Left forelimb (tissue), 1 donor: ENCODE measurements at regions not wholly inside any gene's neighbourhood (a gene's known extent, or its start where the extent isn't known, plus 50 kb on each side); places are given as distances from the start of the nearest gene placed in this dataset.

Experiments used
- DNase-seq: peaks from one replicate; pipeline ENCODE4 v3.0.0-alpha.2; 2018; ENCODE audit warnings: low spot score

DNA sequence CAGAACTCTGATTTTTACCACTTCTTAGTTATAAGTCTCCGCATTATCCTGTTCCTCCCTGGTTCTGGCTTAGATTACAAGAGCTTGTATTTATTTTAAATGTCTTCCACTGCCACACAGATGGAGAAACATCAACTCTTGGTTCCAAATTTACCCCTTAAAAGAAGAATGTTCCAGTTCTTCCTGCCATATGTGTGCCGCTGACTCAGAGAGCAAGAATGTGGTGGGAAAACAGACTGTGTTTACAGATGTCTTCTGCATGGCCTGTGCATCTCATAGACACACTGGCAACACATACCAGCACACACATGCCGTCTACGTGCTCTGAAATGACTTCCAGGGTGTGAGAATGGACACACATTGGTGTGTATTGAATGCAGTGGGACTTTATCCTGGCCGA, 383.0 kb downstream of the LRIG3 start:
- DNase-seq: no peak

DNA sequence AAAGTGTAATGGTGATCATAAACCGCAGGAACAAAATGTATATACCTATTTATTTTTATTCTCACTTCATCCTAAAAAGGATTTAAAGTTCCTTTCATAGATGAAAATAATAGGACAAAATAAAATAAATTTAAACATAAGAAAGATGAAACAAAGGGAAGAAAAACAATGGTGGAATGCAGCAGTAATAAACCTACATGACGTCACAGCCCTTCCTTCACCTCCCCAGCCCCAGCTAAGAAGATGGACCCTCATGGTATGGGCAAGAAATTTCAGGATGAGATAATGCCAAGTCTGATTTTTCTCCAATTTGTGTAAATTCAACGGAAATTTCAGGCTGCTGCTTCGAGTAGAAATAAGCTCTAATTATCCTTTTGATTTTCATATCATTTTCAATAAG, 381.0 kb downstream of the LRIG3 start:
- no peak for DNase-seq

DNA sequence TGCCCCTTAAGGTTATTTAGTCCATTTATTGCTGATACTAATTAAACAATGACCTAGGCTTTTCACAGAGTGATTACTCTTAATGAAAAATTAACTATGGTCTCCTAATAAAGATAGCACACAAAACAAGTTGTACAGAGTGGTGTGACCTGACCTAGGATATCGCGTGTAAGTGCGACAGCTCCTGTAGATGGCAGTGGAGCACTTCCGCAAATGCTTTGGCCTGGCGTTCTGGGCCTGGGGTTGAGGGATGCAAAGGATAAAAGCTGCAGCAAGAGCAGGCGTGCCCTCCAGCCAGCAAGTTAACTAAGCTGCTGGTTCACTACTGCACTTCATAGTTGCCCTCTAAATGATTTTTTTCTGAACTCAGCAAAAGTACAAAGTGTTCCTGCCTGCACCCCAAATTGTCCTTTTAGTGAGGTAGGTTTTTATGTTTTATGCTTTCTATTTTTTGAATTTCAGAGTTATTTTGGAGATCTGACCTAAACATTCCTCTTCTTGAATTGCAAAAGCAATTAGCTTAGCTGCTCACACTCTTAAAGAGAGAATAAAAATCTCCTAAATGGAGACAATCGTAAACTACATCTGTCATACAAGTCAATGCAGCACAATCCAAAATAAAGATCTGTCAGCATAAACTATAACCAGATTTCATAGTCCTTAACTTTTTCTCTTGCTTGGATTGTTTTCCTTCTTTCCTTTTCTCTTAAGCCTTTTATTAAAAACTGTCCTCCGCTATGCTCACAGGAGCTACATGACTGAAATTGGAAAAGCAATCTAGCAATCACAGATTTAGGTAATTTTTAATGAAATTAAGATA, 379.6 kb downstream of the LRIG3 start:
- peak; percentile 84 for DNase-seq

DNA sequence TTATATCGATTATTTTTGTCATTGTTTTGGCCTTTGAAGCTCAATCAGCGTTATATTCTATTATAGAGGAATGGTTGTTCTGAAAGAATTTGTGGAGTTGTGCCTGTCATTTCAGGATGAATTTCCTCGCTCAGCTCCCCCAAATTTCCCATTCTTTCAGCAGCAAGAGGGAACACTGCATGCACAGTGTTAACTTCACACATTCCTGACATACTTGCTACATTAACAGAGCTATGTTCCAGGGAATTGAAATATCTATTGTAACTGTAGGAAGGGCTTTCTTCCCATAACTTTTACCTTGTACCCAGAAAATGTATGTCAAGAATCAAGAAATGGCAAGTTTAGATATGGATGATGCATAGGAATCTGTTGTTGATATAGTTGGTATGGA, 379.0 kb downstream of the LRIG3 start:
- DNase-seq: no peak

DNA sequence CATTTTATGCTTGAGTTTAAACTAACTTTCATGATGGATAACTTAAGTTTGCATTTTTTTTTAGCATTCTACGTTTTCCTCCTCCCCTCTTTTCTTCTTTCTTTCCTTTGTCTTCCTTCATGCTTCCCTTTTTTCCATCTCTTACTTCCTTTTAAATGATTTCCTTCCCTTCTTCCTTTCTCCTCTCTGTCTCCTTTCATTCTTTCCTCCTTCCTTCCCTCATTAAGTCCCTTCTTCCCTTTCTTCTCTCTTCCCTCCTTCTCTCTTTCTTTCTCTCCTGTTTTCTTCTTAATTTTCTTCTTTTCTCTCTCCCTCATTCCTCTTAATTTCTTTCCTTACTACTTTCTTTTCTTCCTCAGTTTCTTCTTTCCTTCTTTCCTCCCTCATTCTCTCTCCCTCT, 376.0 kb downstream of the LRIG3 start:
- no peak for DNase-seq

DNA sequence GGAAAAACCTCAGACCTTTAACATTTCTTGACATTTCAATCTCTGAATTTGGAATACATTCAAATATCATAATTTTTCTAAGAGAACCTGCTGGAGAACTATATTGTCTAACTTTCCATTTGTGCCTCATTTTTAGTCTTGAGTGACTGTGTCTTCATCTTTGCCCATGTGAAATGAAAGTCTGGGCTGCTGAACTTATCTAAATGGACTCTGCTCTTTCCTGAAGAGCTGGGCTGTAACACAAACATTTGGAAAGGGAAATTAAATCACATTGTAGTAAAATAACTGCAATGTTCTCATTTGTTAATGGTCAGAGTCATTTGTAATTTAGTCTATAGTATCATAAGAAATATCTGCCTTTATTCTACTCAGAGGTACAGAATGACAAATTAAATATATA, 373.1 kb downstream of the LRIG3 start:
- DNase-seq: no peak

DNA sequence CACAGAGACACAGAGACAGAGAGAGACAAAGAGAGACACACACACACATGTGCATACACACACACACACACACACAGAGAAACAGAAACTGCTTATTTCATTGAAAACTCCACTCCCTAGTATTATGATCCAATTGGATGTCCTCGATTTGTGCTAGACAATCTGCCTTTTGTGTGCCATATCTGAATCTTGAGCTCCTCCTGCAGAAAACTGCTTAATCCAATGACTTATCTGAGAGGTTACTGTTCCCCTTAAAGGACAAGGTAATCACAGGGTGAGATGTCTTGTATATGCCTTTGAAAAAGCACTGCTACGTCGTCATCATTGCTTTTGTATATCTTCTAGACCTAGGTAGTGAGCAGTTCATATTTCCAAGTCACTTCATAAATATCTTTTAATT, 371.5 kb downstream of the LRIG3 start:
- DNase-seq: no peak

DNA sequence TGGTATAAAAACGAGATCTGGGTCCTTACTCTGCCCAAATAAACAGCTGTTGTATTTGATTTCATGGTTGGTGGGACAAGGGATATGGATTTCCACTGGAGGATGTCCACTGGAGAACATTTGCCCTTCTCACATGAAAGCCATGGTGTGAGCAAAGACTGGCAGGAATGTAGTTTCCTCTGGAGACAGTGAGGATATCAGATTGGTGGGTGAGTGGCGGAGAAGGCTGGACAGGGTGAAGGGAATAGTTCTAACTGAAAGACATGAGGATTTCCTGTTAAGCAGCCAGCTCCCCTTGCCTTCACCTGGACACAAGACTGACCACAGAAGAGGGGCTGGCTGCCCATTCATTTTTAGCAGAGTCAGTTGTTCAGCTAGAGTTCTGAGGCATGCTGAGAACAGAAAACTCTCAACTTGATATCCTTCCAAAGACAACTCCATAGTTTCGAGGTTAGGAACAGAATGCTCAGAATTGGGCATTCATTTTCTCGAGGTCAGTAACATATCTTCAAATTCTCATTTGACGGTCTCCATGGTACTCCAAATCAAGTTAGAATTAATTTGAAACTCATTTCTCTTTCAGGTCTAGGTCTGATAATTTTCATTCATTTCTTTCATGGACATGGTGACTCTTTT, 365.7 kb downstream of the LRIG3 start:
- DNase-seq: no peak

DNA sequence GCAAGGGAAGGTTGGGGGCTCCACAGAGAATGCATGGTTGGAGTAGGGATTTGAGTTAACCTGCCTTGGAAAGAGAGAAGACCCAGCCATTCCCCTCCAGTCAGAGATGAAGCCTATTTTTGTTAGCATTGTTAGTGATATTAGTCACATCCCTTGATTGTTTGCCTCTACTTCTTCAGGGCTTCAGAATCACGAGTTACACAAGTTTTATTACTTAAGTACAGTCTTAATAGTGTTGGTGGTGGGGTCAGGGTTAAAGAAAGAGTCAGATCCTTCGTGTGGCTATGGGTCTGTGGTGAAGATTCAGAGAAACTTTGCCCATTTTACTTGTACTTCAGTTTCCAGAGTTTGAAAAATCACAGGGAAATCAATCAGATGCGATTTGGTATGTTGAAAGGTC, 363.1 kb downstream of the LRIG3 start:
- no peak for DNase-seq

DNA sequence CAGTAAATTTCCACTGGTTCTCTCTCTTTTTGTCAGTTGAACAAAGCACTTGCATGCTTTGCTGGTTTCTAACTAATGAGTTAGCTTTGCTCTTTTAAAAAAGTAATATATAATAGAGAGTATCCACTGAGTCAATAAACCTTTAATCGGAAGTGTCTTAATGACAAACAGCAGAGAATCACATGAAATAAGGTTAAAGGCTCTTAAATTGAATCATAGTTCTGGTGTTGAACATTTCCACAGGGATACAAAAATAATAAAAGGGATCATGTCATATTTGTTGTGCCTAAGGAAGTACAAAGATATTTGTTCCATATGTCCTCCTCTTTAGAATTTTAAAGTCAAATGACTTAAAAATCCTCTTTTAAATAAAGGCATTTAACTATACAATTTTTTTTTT, 362.6 kb downstream of the LRIG3 start:
- DNase-seq: no peak

DNA sequence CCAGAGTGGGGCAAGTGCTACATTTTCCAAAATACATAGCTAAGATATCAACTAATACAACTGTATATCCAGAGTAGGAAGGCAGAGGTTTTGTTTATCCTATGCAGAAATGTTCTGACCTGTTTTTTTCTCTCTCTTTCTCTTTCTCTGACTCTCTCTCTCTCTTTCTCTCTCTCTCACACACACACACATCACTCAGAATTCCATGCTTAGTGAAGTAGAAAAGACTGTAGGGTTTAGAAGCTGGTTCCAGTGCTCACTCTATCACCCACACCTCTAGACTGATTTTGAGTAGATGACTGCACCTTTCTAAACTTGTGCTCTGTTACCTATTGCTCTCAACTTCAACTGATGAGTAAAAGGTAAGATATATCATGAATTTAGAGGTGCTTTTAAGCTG, 356.7 kb downstream of the LRIG3 start:
- DNase-seq: no peak

DNA sequence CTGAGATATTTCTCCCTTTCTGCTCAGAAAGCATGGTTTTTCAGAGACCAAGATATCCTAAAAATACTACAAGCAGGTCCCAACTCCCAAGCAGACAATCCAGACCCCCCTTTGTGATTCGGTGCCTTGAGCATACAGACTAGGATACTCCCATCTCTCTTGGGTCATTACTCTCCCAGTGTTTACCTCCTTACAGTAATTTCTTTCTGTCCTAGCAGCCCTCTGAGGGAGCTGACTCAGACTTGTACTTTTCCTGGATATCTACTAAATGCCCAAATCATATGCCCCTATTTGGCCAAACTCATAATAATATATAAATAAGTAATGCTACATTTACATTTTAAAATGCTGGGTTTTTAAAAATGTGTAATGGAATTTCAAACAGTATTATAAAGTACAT, 355.6 kb downstream of the LRIG3 start:
- DNase-seq: no peak

DNA sequence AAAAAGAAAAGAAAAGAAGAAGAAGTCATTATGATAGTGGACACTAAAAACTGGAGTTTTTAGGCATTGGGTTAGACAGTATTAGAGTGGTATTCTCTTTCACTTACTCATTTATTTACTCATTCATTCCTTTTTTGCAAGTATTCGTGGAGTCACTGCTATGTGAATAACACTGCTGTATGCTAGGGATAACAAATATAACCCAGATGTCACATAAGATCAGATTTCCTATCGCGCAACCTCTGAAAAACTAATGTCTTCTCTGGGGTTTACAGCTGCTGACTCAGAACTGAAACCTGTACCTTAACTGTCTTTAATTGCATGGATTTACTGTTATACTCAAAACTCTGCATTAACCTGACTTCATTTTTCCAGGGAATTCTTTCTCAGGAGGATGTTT, 353.7 kb downstream of the LRIG3 start:
- no peak for DNase-seq

DNA sequence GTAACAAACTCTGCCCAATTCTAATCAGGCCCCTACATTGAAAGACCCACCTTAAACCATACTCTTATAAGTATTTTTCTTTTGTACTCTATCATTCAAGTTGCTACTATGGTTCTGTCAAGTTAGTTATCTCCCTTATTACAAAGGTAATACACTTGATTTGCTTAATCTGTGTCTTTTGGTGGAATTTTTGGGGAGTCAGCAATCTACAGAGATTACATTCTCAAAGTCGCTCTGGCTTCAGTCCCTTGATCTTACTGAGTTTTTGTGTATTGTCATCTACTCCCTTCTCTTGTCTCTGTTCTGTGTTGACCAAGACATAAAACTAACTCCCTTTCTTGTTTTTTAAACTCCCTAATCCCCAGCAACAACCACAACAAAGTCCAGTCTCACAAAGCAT, 353.1 kb downstream of the LRIG3 start:
- no peak for DNase-seq

DNA sequence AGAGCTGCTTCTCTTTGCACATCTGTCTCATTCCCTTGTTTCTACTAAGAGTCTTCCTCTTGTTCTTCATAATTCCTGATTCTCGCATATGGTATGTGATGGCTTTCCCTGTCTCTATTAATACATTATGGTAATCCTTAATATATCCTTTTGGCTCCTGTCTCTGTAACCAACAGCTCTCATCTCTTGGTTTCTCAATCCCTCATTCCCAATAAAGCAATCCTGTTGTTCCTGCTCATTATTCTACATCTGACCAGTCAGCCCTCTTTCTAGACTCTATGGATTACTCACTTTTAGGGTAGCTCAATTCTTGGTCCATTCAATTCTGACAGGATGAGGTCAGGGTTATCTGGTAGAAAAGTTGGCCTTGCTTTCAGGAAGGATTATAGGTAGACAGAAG, 349.9 kb downstream of the LRIG3 start:
- no peak for DNase-seq

DNA sequence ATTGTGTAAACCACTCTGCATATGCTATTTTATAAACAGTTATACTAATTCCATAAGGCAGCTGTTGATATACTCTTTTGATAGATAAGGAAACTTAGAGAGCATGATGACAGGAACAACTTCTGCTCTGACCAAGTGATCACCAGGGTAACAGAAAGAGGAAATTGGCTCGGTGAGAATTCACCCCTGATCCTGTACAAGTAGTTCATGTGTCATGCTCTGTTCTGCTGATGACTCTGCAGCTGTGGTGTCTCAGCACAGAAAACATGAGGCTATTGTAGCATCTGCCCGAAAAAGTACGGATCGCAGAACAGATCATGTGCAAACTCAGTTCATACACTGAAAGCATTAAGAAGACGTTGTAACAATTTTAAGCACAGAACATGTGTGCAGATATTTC, 345.0 kb downstream of the LRIG3 start:
- no peak for DNase-seq

DNA sequence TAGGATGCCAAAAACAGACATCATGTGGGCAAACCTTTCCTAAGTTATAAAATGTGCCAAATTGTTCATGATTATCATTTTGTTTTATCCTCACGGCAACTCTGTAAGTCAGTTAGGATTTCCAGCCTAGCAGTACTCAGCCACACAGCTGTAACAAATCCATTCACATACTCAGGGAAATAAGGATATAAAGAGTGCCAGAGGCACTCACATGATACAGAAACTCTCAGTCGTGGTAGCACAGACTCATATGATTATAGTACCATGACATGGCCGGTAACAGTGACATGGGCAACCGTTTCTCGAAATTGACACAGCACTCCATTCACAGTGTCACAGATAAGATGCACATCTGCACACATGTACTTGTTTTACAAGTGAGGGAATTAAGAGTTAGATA, 344.2 kb downstream of the LRIG3 start:
- no peak for DNase-seq

DNA sequence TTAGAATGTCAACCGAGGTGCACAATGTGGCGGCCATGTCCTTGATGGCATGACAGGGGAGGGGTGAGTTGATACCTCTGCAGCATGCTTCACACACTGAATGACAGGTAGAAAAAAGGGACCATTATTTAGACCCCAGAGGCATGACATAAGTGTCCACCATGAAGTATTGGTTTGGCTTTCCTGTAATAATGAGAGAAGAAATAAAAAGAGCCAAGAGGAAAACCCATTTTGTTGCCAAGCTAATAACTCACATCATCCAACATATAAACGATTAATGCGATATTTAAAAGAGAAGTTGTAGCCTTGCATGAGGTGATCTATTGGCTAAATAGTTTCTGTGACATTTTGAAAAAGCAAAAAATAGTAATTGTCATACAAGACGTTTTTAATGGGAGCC, 343.4 kb downstream of the LRIG3 start:
- no peak for DNase-seq

DNA sequence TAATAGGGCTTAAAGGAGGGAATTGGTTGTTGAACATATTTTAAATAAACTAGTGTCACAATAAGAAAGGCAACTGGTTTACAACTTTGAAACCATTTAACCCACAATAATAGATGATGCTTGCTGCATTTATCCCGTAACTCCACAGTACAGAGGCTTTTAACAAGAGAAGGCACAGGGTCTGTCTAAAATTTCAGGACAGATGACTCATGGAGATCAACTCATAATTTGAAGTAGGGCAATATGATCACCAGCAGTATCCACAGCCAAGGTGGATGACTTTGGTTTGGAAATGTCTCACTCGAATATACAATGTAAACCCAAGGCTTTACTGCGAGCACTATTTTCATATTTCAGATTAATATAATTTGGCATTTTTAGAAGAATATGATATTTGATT, 340.2 kb downstream of the LRIG3 start:
- no peak for DNase-seq

DNA sequence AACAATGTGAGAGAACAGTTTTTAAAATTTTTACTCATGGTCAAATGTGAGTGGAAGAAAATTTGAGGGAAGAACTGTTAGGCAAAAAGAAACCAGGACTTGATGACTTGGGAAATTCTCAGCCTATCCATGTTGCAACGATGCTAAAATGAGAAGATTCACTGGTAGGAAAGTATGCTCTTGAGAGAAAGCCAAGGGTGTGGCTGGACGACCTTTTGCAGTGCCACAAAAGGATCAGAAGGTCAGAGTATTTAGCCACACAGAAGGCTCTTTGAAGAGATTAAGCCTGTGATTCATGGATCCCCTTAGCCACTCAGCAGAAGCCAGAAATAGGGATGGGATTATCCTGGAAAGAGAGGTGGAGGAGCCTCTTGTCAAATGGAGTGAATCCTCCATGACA, 336.8 kb downstream of the LRIG3 start:
- no peak for DNase-seq

DNA sequence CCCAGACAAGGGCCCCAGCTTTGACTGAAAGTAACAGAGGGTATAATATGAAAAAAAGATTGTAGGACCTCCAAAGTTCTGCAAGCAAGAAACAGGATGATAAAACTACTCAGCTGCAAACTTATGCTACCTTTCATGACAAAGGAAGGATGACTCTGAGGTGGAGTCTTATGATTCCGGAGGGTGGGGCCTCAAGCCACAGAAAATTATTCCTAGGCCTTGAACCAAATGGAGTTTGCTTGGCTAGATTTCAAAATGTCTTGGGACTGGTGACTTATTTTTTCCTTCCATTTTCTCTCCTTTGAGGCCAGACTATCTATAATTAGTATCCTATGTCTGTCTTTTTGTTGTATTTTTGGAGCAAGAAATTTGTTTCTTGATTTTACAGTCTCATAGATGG, 336.4 kb downstream of the LRIG3 start:
- no peak for DNase-seq

DNA sequence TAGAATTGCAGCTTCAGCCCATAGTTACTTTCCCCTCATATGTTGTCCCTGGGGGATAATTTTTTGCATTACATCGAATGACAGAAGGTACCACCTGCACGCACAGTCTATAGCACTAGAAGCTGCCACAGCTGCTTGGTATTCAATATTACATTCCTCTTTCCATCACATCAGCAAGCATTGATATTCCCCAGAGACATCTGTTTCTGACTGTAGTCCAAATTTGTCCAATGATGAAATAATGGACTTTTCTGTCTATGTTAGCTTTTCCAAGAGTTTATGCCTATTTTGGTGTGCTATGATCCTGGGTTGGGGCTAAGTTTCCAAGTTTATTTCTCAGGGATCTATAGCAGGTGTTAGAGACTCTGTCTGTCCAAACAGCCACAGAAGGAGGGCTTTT, 335.4 kb downstream of the LRIG3 start:
- DNase-seq: no peak

DNA sequence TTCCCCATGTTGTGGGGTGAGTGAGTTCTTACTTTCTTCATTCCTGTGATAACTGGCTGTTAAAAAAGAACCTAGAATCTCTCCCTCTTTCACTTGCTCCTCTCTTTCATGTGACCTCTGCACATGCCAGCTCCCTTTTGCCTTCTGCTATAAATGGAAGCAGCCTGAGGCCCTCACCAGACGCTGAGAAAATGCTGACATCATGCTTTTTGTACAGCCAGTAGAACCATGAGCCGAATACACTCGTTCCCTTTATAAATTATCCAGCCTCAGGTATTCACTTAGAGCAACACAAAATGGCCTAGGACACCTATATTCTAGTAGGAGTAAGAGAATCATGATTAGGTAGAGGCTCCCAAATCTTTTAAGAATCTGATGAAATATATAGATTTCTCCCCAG, 333.5 kb downstream of the LRIG3 start:
- DNase-seq: no peak

DNA sequence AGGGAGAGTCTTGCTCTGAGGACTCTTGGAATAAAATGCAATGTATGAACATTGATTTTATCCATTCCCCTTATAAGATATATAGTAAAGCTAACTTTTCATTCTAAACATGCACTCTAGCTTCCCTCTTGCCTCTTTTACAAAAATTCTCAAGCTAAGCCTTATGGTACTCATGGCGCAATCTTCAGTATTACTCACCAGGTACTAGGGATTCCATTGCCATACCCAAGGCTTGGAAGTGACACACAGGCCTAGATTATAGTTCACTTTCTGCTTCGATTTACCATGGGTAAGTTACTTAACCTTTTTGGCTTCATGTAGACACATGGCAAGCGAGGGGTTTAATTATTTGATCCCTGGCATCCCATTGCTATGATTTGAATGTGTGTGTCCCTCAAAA, 331.5 kb downstream of the LRIG3 start:
- no peak for DNase-seq
